SK-N-SH (cell line): ENCODE measurements at regions not wholly inside any gene's neighbourhood (a gene's known extent, or its start where the extent isn't known, plus 50 kb on each side); places are given as distances from the start of the nearest gene placed in this dataset.

ENCODE experiments used
- CTCF ChIA-PET: fragments of 300-600, 350-600 bp; formaldehyde crosslinking; extraction: SDS; loops from one replicate; lab custom pipeline; 2021; lab: Yijun Ruan, JAX
- POLR2A ChIA-PET: fragments of 350-600 bp; sonication (Branson Sonifier 250); formaldehyde crosslinking; extraction: SDS; loops from one replicate; lab custom pipeline; 2020; ENCODE audit warnings: antibody characterized with exemption, inconsistent platforms; lab: Yijun Ruan, JAX
- DNase-seq: peaks from one replicate; pipeline ENCODE4 v3.0.0; 2012
- H2AFZ ChIP-seq: fragments of 200-600 bp; sonication (generic); 2 replicates; pipeline ENCODE4 v1.8.1; 2016; ENCODE audit warnings: antibody characterized with exemption, mild to moderate bottlenecking, low read depth
- H3F3A ChIP-seq: fragments of 200-600 bp; sonication (generic); replicated peaks from 2 replicates; pipeline ENCODE3; 2016; ENCODE audit warnings: antibody characterized with exemption, mild to moderate bottlenecking; ENCODE audit not compliant: insufficient read depth
- H3K27ac ChIP-seq, 2 experiments: fragments of 200-500 bp in 1 of 2; fragments of 200-600 bp in 1 of 2; sonication (Bioruptor generic) in 1 of 2; sonication (generic), shearing (Covaris generic) in 1 of 2; 2 replicates each; pipeline versions ENCODE4 v1.5.1 to v1.6.1; 2014 to 2016; ENCODE audit warnings: low read depth in 2 of 2, inconsistent platforms in 1 of 2, low read length in 1 of 2, mild to moderate bottlenecking in 1 of 2, mixed read lengths in 1 of 2
- H3K27me3 ChIP-seq: fragments of 200-600 bp; sonication (generic), shearing (Covaris generic); 2 replicates; pipeline ENCODE4 v1.6.1; 2016; ENCODE audit warnings: mixed run types; ENCODE audit not compliant: insufficient read depth
- H3K36me3 ChIP-seq, 2 experiments: fragments of 200-500 bp in 1 of 2; fragments of 200-600 bp in 1 of 2; sonication (Bioruptor generic) in 1 of 2; sonication (generic) in 1 of 2; replicated peaks in 1 of 2; 2 replicates each; pipeline versions ENCODE3 to v1.5.1; 2014 to 2016; ENCODE audit warnings: low read length in 1 of 2, mild to moderate bottlenecking in 1 of 2; ENCODE audit not compliant: insufficient read depth in 2 of 2, control insufficient read depth in 1 of 2
- H3K4me1 ChIP-seq, 2 experiments: fragments of 200-500 bp in 1 of 2; fragments of 200-600 bp in 1 of 2; sonication (Bioruptor generic) in 1 of 2; sonication (generic), shearing (Covaris generic) in 1 of 2; 2 replicates each; pipeline versions ENCODE4 v1.5.1 to v1.6.1; 2014 to 2016; ENCODE audit warnings: low read depth in 1 of 2, low read length in 1 of 2, mixed run types in 1 of 2; ENCODE audit not compliant: insufficient read depth in 2 of 2, control insufficient read depth in 1 of 2
- H3K4me2 ChIP-seq: fragments of 200-600 bp; sonication (generic), shearing (Covaris generic); 2 replicates; pipeline ENCODE4 v1.6.1; 2017; ENCODE audit warnings: mixed run types
- H3K4me3 ChIP-seq, 2 experiments: fragments of 200-500 bp in 1 of 2; fragments of 200-600 bp in 1 of 2; sonication (Bioruptor generic) in 1 of 2; sonication (generic), shearing (Covaris generic) in 1 of 2; 2 replicates each; pipeline versions ENCODE4 v1.5.1 to v1.8.1; 2014 to 2016; ENCODE audit warnings: low read depth in 2 of 2, inconsistent platforms in 1 of 2, low read length in 1 of 2, mild to moderate bottlenecking in 1 of 2, mixed read lengths in 1 of 2, moderate library complexity in 1 of 2
- H3K79me2 ChIP-seq: fragments of 200-600 bp; sonication (generic); 2 replicates; pipeline ENCODE4 v1.8.1; 2017; ENCODE audit warnings: mild to moderate bottlenecking; ENCODE audit not compliant: insufficient read depth
- H3K9ac ChIP-seq: fragments of 200-600 bp; sonication (generic); 2 replicates; pipeline ENCODE4 v1.6.1; 2017; ENCODE audit warnings: mixed run types
- H3K9me2 ChIP-seq: fragments of 200-600 bp; sonication (generic); 2 replicates; pipeline ENCODE4 v1.6.1; 2017; ENCODE audit warnings: mixed run types
- H3K9me3 ChIP-seq: fragments of 200-600 bp; sonication (generic); 2 replicates; pipeline ENCODE4 v1.6.1; 2017; ENCODE audit warnings: mixed run types, mild to moderate bottlenecking, moderate library complexity
- H4K20me1 ChIP-seq: fragments of 200-600 bp; sonication (generic); 2 replicates; pipeline ENCODE4 v1.6.1; 2017; ENCODE audit warnings: mild to moderate bottlenecking, mixed run types; ENCODE audit not compliant: insufficient read depth
- CHD2 ChIP-seq: fragments of 150-350 bp; IDR thresholded peaks from 2 replicates; pipeline ENCODE4 v1.6.1; 2018; ENCODE audit warnings: low read length; ENCODE audit not compliant: partially characterized antibody
- ELF1 ChIP-seq: IDR thresholded peaks from 2 replicates; pipeline ENCODE4 v1.4.0; 2012
- EZH2phosphoT487 ChIP-seq: fragments of 200-600 bp; sonication (generic); IDR thresholded peaks from 2 replicates; pipeline ENCODE4 v1.6.1; 2017; ENCODE audit warnings: low read depth, mixed run types, mild to moderate bottlenecking, antibody characterized with exemption, moderate library complexity, borderline replicate concordance
- FOXJ3 ChIP-seq: sonication (generic); formaldehyde crosslinking; IDR thresholded peaks from 2 replicates; pipeline ENCODE4 v1.5.1; 2020; ENCODE audit warnings: mild to moderate bottlenecking, missing genetic modification reagents
- FOXM1 ChIP-seq: IDR thresholded peaks from 2 replicates; pipeline ENCODE4 v1.4.0; 2012; ENCODE audit warnings: low read depth, mild to moderate bottlenecking
- JUND ChIP-seq: IDR thresholded peaks from 2 replicates; pipeline ENCODE4 v1.4.0; 2012
- NFIC ChIP-seq: IDR thresholded peaks from 2 replicates; pipeline ENCODE4 v1.4.0; 2012; ENCODE audit warnings: borderline replicate concordance
- TCF12 ChIP-seq: IDR thresholded peaks from 2 replicates; pipeline ENCODE4 v1.4.0; 2012
- WGBS: methylation state at CpG from one replicate; pipeline ENCODE4 v1.1.6; 2017; ENCODE audit warnings: low lambda C conversion rate; 5-methylcytosine and 5-hydroxymethylcytosine counted together
- TF ChIP-seq, protein P1 (sequence below): fragments of 150-350 bp; IDR thresholded peaks from 2 replicates; pipeline ENCODE4 v1.6.1; 2017; ENCODE audit warnings: antibody characterized with exemption, low read length, low read depth, borderline replicate concordance
- TF ChIP-seq, protein P2 (sequence below): fragments of 200-600 bp; sonication (generic); IDR thresholded peaks from 2 replicates; pipeline ENCODE4 v1.6.1; 2017; ENCODE audit warnings: antibody characterized with exemption, mild to moderate bottlenecking, moderate library complexity
- TF ChIP-seq, protein P3 (sequence below): IDR thresholded peaks from 2 replicates; pipeline ENCODE4; 2012
- TF ChIP-seq, protein P4 (sequence below): fragments of 150-350 bp; IDR thresholded peaks from 2 replicates; pipeline ENCODE4 v1.6.1; 2016; ENCODE audit warnings: mild to moderate bottlenecking, low read depth, low read length
- TF ChIP-seq, protein P5 (sequence below): IDR thresholded peaks from 2 replicates; pipeline ENCODE4 v1.4.0; 2012; ENCODE audit warnings: low read depth

DNA sequence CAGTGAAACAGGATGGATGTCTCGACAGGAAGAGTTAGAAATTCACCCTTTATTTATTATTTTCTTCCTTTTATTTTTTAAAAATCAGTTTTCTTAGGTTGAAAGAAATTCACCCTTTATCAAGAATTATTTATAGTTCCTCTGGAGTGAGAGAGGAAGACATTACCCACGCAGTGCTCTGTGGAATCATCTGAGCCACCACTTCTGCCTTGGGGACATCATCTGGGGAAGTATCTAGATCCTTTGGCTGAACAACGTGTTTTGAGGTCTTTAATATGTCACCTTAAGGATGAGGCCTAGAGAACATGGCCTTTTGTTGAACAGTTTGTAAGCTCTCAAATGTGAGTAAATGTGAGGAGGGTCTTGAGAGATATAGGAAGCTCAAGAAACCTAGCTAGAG lies 183.3 kb downstream of the UTP18 start:
- Histone ChIP-seq H3K27ac (no peak overlapping the region), H3F3A (no peaks in the 10 kb centered on the region), H3K4me3 (no peak overlapping the region), H3K9me3 (no peaks in the 10 kb centered on the region), H3K79me2 (no peaks in the 10 kb centered on the region), H2AFZ (no peak overlapping the region), H4K20me1 (no peaks in the 10 kb centered on the region), H3K36me3 (no peaks in the 10 kb centered on the region), H3K4me2 (no peak overlapping the region), H3K4me1 (no peaks in the 10 kb centered on the region), H3K27me3 (no peaks in the 10 kb centered on the region), H3K9ac (no peak overlapping the region), H3K9me2 (no peaks in the 10 kb centered on the region)
- TF ChIP-seq TCF12 (no peak), NFIC (no peak), FOXM1 (no peak), CHD2 (no peak), JUND (no peak), EZH2phosphoT487 (no peak)
- TF ChIP-seq, protein P1, sequence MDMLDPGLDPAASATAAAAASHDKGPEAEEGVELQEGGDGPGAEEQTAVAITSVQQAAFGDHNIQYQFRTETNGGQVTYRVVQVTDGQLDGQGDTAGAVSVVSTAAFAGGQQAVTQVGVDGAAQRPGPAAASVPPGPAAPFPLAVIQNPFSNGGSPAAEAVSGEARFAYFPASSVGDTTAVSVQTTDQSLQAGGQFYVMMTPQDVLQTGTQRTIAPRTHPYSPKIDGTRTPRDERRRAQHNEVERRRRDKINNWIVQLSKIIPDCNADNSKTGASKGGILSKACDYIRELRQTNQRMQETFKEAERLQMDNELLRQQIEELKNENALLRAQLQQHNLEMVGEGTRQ, result no peak
- TF ChIP-seq, protein P2, sequence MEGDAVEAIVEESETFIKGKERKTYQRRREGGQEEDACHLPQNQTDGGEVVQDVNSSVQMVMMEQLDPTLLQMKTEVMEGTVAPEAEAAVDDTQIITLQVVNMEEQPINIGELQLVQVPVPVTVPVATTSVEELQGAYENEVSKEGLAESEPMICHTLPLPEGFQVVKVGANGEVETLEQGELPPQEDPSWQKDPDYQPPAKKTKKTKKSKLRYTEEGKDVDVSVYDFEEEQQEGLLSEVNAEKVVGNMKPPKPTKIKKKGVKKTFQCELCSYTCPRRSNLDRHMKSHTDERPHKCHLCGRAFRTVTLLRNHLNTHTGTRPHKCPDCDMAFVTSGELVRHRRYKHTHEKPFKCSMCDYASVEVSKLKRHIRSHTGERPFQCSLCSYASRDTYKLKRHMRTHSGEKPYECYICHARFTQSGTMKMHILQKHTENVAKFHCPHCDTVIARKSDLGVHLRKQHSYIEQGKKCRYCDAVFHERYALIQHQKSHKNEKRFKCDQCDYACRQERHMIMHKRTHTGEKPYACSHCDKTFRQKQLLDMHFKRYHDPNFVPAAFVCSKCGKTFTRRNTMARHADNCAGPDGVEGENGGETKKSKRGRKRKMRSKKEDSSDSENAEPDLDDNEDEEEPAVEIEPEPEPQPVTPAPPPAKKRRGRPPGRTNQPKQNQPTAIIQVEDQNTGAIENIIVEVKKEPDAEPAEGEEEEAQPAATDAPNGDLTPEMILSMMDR, result no peak
- TF ChIP-seq, protein P3, sequence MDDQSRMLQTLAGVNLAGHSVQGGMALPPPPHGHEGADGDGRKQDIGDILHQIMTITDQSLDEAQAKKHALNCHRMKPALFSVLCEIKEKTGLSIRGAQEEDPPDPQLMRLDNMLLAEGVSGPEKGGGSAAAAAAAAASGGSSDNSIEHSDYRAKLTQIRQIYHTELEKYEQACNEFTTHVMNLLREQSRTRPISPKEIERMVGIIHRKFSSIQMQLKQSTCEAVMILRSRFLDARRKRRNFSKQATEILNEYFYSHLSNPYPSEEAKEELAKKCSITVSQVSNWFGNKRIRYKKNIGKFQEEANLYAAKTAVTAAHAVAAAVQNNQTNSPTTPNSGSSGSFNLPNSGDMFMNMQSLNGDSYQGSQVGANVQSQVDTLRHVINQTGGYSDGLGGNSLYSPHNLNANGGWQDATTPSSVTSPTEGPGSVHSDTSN, result no peak
- ChIA-PET CTCF (interaction anchor here (1.1 to 2.0 kb wide), 3 partner anchors 8 to 18 kb away, joined by 3 to 13 read pairs (median 3); no protein-coding TSS in a partner anchor), POLR2A (no interaction called here)
- WGBS, result 23% methylated on average over 3 of the region's 3 CpGs
- DNase-seq, result no peak

DNA sequence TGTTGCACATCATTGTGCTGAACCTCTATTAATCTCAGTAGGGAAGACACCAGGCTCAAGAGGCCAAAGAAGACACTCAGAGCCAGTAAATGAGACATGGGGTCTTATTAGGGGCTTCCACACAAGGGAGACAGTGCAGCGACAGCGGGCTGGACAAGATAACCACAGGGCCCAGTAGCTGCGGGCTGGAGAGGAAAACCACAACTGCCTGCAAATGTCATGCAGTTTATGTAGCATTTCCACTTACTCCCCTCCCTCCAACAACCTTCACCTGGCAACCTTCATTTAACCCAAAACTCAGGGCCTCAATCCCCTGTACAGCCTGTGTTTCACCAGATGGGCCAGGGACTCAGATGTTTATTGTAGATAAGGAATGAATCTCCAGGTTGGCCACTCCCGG lies 185.6 kb downstream of the UTP18 start:
- no peak overlapping the region for H3K4me2 ChIP-seq
- no peaks in the 10 kb centered on the region for H3K9me2 ChIP-seq
- no peaks in the 10 kb centered on the region for H3F3A ChIP-seq
- peaks cover 4% of the 10 kb centered on the region; the same call in 1 of the 2 replicates for H3K9me3 ChIP-seq
- no peak overlapping the region for H2AFZ ChIP-seq
- H3K36me3 ChIP-seq, result no peaks in the 10 kb centered on the region
- POLR2A ChIA-PET, result no interaction called here
- WGBS, result 46% methylated on average over 4 of the region's 4 CpGs
- no peak overlapping the region for H3K4me3 ChIP-seq
- CTCF ChIA-PET, result interaction anchor here (1.8 kb wide), 1 partner anchor 10 kb away, joined by 7 read pairs; no protein-coding TSS in a partner anchor
- no peaks in the 10 kb centered on the region for H3K79me2 ChIP-seq
- H3K9ac ChIP-seq, result no peak overlapping the region
- H3K4me1 ChIP-seq, result no peaks in the 10 kb centered on the region
- no peak overlapping the region for H3K27ac ChIP-seq
- no peak for DNase-seq
- H3K27me3 ChIP-seq, result no peaks in the 10 kb centered on the region
- H4K20me1 ChIP-seq, result no peaks in the 10 kb centered on the region
- TF ChIP-seq, protein P4, sequence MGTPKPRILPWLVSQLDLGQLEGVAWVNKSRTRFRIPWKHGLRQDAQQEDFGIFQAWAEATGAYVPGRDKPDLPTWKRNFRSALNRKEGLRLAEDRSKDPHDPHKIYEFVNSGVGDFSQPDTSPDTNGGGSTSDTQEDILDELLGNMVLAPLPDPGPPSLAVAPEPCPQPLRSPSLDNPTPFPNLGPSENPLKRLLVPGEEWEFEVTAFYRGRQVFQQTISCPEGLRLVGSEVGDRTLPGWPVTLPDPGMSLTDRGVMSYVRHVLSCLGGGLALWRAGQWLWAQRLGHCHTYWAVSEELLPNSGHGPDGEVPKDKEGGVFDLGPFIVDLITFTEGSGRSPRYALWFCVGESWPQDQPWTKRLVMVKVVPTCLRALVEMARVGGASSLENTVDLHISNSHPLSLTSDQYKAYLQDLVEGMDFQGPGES, result no peak
- TF ChIP-seq JUND (no peak), ELF1 (no peak), FOXJ3 (CRISPR knock-in tag) (no peak), EZH2phosphoT487 (no peak)
- TF ChIP-seq, protein P5, sequence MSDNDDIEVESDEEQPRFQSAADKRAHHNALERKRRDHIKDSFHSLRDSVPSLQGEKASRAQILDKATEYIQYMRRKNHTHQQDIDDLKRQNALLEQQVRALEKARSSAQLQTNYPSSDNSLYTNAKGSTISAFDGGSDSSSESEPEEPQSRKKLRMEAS, result no peak
- TF ChIP-seq, all 33 proteins: peak for 0
